ENCODE measurements at regions not wholly inside any gene's neighbourhood (a gene's known extent, or its start where the extent isn't known, plus 50 kb on each side); places are given as distances from the start of the nearest gene placed in this dataset.

GRCh38 chr20:1786486-1786885 lies 108.7 kb upstream of the SIRPA start:
- DNase-seq: no peak

- DNase-seq: no peak
These were observed 110.6 kb upstream of the SIRPA start for GRCh38 chr20:1784586-1784985.

- DNase-seq: no peak
These were observed 112.0 kb upstream of the SIRPA start for GRCh38 chr20:1783245-1783644.

- DNase-seq: no peak
These were observed 113.0 kb upstream of the SIRPA start for GRCh38 chr20:1782181-1782580.

GRCh38 chr20:1779567-1779966 lies 115.6 kb upstream of the SIRPA start:
- DNase-seq: no peak

- no peak for DNase-seq
These were observed 116.9 kb upstream of the SIRPA start for GRCh38 chr20:1778338-1778737.

GRCh38 chr20:1777476-1777820 lies 117.8 kb upstream of the SIRPA start:
- DNase-seq: no peak

- DNase-seq: peak; percentile 84
These were observed 118.3 kb upstream of the SIRPA start for GRCh38 chr20:1776681-1777475.

- DNase-seq: no peak
These were observed 117.5 kb upstream of the SIRPG start for GRCh38 chr20:1775117-1775516.

- DNase-seq: no peak
These were observed 116.9 kb upstream of the SIRPG start for GRCh38 chr20:1774479-1774878.

GRCh38 chr20:1773816-1774215 lies 116.2 kb upstream of the SIRPG start:
- no peak for DNase-seq

GRCh38 chr20:1769491-1769890 lies 111.9 kb upstream of the SIRPG start:
- DNase-seq: no peak

GRCh38 chr20:1766731-1767130 lies 109.2 kb upstream of the SIRPG start:
- DNase-seq: no peak

GRCh38 chr20:1764136-1765033 lies 106.8 kb upstream of the SIRPG start:
- peak; percentile 55 for DNase-seq

GRCh38 chr20:1761598-1761997 lies 104.0 kb upstream of the SIRPG start:
- DNase-seq: no peak

- DNase-seq: no peak
These were observed 103.5 kb upstream of the SIRPG start for GRCh38 chr20:1761116-1761515.

GRCh38 chr20:1758765-1759164 lies 101.2 kb upstream of the SIRPG start:
- no peak for DNase-seq

- DNase-seq: no peak
These were observed 100.3 kb upstream of the SIRPG start for GRCh38 chr20:1757606-1758512.

- no peak for DNase-seq
These were observed 99.5 kb upstream of the SIRPG start for GRCh38 chr20:1757072-1757471.

- DNase-seq: no peak
These were observed 97.2 kb upstream of the SIRPG start for GRCh38 chr20:1754749-1755148.

- DNase-seq: no peak
These were observed 96.7 kb upstream of the SIRPG start for GRCh38 chr20:1754306-1754705.

- no peak for DNase-seq
These were observed 94.5 kb upstream of the SIRPG start for GRCh38 chr20:1752045-1752444.

GRCh38 chr20:1748777-1749176 lies 91.2 kb upstream of the SIRPG start:
- no peak for DNase-seq
